ENCODE measurements at regions not wholly inside any gene's neighbourhood (a gene's known extent, or its start where the extent isn't known, plus 50 kb on each side); places are given as distances from the start of the nearest gene placed in this dataset.

GRCh38 chr20:53829724-53830521 lies 236.3 kb upstream of the ZNF217 start:
- TF ChIP-seq FOXM1 (IDR thresholded peaks at IDR 0.05; ENCODE audit: borderline replicate concordance) (no peak), ELF4 (IDR thresholded peaks at IDR 0.05) (no peak)
